CD4-positive, alpha-beta memory T cell (primary cell): ENCODE measurements at regions not wholly inside any gene's neighbourhood (a gene's known extent, or its start where the extent isn't known, plus 50 kb on each side); places are given as distances from the start of the nearest gene placed in this dataset.

Experiments used
- CTCF ChIA-PET: fragments of 350-600 bp; sonication (Branson Sonifier 250); formaldehyde crosslinking; loops from one replicate; lab custom pipeline; 2021; ENCODE audit warnings: inconsistent platforms; ENCODE audit not compliant: partially characterized antibody; lab: Charles Lee
- POLR2A ChIA-PET: fragments of 350-600 bp; sonication (Branson Sonifier 250); formaldehyde crosslinking; loops from one replicate; lab custom pipeline; 2021; ENCODE audit not compliant: partially characterized antibody; lab: Charles Lee
- DNase-seq, 5 donors: peaks; one replicate each; pipeline versions ENCODE4 v3.0.0 to v3.0.0-alpha.2; 2020 to 2022; ENCODE audit warnings: mixed read lengths in 1 of 5
- H3K27ac ChIP-seq: one replicate; pipeline ENCODE4 v1.7.0; 2013; ENCODE audit warnings: low read depth, low read length
- H3K27me3 ChIP-seq: 2 replicates; pipeline ENCODE4 v1.7.0; 2013; ENCODE audit warnings: mild to moderate bottlenecking, low read length, moderate library complexity; ENCODE audit not compliant: insufficient read depth
- H3K36me3 ChIP-seq: 2 replicates; pipeline ENCODE4 v1.7.0; 2013; ENCODE audit warnings: mild to moderate bottlenecking, low read length, moderate library complexity; ENCODE audit not compliant: insufficient read depth
- H3K4me1 ChIP-seq: 2 replicates; pipeline ENCODE4 v1.7.0; 2013; ENCODE audit warnings: mild to moderate bottlenecking, low read length, moderate library complexity; ENCODE audit not compliant: insufficient read depth
- H3K4me3 ChIP-seq, 2 donors: one replicate each; pipeline ENCODE4 v1.7.0; 2013; ENCODE audit warnings: low read length in 2 of 2, mild to moderate bottlenecking in 1 of 2
- H3K9me3 ChIP-seq, 2 donors: one replicate each; pipeline ENCODE4 v1.7.0; 2013; ENCODE audit warnings: low read length in 2 of 2, control low read depth in 1 of 2; ENCODE audit not compliant: control insufficient read depth in 1 of 2
- H3K27ac Mint-ChIP-seq, 7 donors: one replicate each; pipeline ENCODE4 v1.8.0; 2020 to 2021; ENCODE audit warnings: mixed read lengths in 7 of 7, mild to moderate bottlenecking in 6 of 7, inconsistent platforms in 3 of 7, moderate library complexity in 3 of 7
- H3K27me3 Mint-ChIP-seq, 2 donors: one replicate each; pipeline ENCODE4 v1.8.0; 2020 to 2021; ENCODE audit warnings: mixed read lengths in 2 of 2
- H3K36me3 Mint-ChIP-seq, 2 donors: one replicate each; pipeline ENCODE4 v1.8.0; 2020 to 2021; ENCODE audit warnings: mixed read lengths in 2 of 2, inconsistent platforms in 1 of 2, mild to moderate bottlenecking in 1 of 2
- H3K4me1 Mint-ChIP-seq, 4 donors: one replicate each; pipeline ENCODE4 v1.8.0; 2020 to 2021; ENCODE audit warnings: mixed read lengths in 4 of 4, mild to moderate bottlenecking in 1 of 4
- H3K4me3 Mint-ChIP-seq, 8 donors: one replicate each; pipeline ENCODE4 v1.8.0; 2020 to 2021; ENCODE audit warnings: mixed read lengths in 8 of 8, mild to moderate bottlenecking in 7 of 8, moderate library complexity in 6 of 8, inconsistent platforms in 3 of 8
- H3K9me3 Mint-ChIP-seq, 8 donors: one replicate each; pipeline ENCODE4 v1.8.0; 2020 to 2021; ENCODE audit warnings: mixed read lengths in 8 of 8, mild to moderate bottlenecking in 5 of 8, inconsistent platforms in 3 of 8, moderate library complexity in 1 of 8
- intact Hi-C: fragments of 100-400 bp; cut with micrococcal nuclease; formaldehyde crosslinking; loops from one replicate; pipeline ENCODE4 v1.15.1; 2023

DNA sequence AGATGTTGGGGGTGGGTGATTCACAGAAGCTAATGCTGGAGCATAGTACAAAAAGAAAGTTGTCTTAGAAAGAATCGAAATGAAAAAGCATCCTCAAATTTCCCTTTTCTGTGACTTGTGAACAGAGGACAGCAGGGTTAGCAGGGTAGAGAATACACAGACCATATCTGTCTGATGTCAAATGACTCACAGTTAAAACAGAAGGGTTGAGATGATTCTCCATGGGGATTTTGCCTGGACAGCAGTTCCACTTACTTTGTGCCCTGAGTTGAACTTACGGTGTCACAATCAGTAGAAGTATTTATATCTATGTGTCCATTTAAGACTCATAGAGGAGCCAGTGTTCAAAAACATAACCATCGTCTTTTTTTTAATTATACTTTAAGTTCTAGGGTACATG is 801.6 kb downstream of the KCTD16 start:
- ChIA-PET POLR2A (no interaction called here), CTCF (no interaction called here)
- H3K4me3 ChIP-seq, result no peak overlapping the region
- no peaks in the 10 kb centered on the region for H3K4me1 ChIP-seq
- intact Hi-C loops, result no loop called here
- H3K36me3 Mint-ChIP-seq, result no peaks in the 10 kb centered on the region
- no peak overlapping the region for H3K27ac Mint-ChIP-seq
- no peak for DNase-seq
- no peaks in the 10 kb centered on the region for H3K9me3 ChIP-seq
- H3K27me3 Mint-ChIP-seq, result no peaks in the 10 kb centered on the region
- no peak overlapping the region for H3K4me3 Mint-ChIP-seq
- no peaks in the 10 kb centered on the region for H3K27me3 ChIP-seq
- H3K4me1 Mint-ChIP-seq, result no peaks in the 10 kb centered on the region
- no peak overlapping the region for H3K27ac ChIP-seq
- H3K9me3 Mint-ChIP-seq, result peaks cover 5 to 26% (median 6%) of the 10 kb centered on the region in 8 donors
- no peaks in the 10 kb centered on the region for H3K36me3 ChIP-seq

- H3K27ac Mint-ChIP-seq, result no peak overlapping the region
- no peak overlapping the region for H3K4me3 Mint-ChIP-seq
Observed at GRCh38 chr5:144971108-144971850, 800.6 kb downstream of the KCTD16 start.

GRCh38 chr5:144960296-144960695 is 789.6 kb downstream of the KCTD16 start:
- Mint-ChIP-seq H3K27me3 (no peaks in the 10 kb centered on the region), H3K9me3 (peaks cover 0 to 9% (median under 1%) of the 10 kb centered on the region in 8 donors), H3K36me3 (no peaks in the 10 kb centered on the region), H3K27ac (no peak overlapping the region), H3K4me3 (no peak overlapping the region), H3K4me1 (no peaks in the 10 kb centered on the region)
- intact Hi-C loops, result no loop called here
- H3K4me1 ChIP-seq, result no peaks in the 10 kb centered on the region
- POLR2A ChIA-PET, result no interaction called here
- no peak for DNase-seq
- H3K9me3 ChIP-seq, result no peaks in the 10 kb centered on the region
- CTCF ChIA-PET, result no interaction called here
- no peak overlapping the region for H3K4me3 ChIP-seq
- H3K27me3 ChIP-seq, result no peaks in the 10 kb centered on the region
- H3K27ac ChIP-seq, result no peak overlapping the region
- H3K36me3 ChIP-seq, result no peaks in the 10 kb centered on the region

More at GRCh38 chr5:144971108-144971850, 800.6 kb downstream of the KCTD16 start:
- no peak for DNase-seq
- H3K9me3 ChIP-seq, result no peaks in the 10 kb centered on the region
- no peaks in the 10 kb centered on the region for H3K36me3 Mint-ChIP-seq
- intact Hi-C loops, result no loop called here
- H3K36me3 ChIP-seq, result no peaks in the 10 kb centered on the region
- H3K4me1 ChIP-seq, result no peaks in the 10 kb centered on the region
- H3K9me3 Mint-ChIP-seq, result peaks cover 5 to 24% (median 7%) of the 10 kb centered on the region in 8 donors
- ChIA-PET POLR2A (no interaction called here), CTCF (no interaction called here)
- H3K27me3 ChIP-seq, result no peaks in the 10 kb centered on the region
- H3K4me1 Mint-ChIP-seq, result no peaks in the 10 kb centered on the region
- no peak overlapping the region for H3K4me3 ChIP-seq
- no peak overlapping the region for H3K27ac ChIP-seq
- H3K27me3 Mint-ChIP-seq, result no peaks in the 10 kb centered on the region

DNA sequence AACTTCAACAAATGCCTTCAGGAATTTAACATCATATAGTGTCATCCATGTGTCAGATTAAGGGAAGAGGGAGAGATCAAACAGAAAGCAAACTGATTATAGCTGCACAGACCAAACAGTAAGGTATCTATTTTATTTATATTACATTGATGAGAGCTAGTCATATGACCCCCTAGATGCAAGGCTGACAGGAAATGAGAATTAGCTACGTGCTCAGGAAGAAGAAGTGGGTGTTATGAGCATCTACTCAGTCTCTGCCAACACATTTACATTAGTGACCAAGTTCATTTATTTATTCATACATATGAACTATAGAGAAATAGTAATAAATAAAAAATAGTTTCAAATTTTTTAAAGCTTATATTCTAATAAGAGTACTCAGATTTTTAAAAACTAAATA is 787.3 kb downstream of the KCTD16 start:
- Mint-ChIP-seq H3K36me3 (no peaks in the 10 kb centered on the region), H3K4me3 (no peak overlapping the region), H3K4me1 (no peaks in the 10 kb centered on the region), H3K27me3 (no peaks in the 10 kb centered on the region), H3K27ac (no peak overlapping the region), H3K9me3 (peaks cover 0 to 7% (median under 1%) of the 10 kb centered on the region in 8 donors)
- CTCF ChIA-PET, result no interaction called here
- Histone ChIP-seq H3K4me3 (no peak overlapping the region), H3K4me1 (no peaks in the 10 kb centered on the region), H3K36me3 (no peaks in the 10 kb centered on the region), H3K27me3 (no peaks in the 10 kb centered on the region), H3K9me3 (no peaks in the 10 kb centered on the region), H3K27ac (no peak overlapping the region)
- intact Hi-C loops, result no loop called here
- DNase-seq, result no peak
- POLR2A ChIA-PET, result no interaction called here

DNA sequence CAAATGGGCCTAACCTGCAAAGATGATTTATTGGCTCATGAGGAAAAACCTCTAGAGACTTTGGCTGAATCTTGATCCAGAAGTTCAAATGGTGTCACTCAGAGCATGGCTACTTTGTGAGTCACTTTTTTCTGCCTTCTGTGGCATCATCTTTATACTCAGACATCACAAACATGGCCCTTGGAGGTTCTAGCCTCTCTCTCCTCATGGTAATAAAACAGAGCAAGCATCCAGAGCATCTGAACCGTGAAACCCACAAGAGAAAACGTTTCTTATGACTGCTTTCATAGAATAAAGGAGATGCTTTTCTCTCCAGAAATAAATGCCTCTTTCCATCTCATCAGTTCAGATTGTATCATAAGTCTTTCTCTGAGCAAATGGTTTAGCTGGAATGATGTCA is 780.3 kb downstream of the KCTD16 start:
- no peaks in the 10 kb centered on the region for H3K4me1 ChIP-seq
- H3K9me3 Mint-ChIP-seq, result peaks cover 0 to 8% (median 3%) of the 10 kb centered on the region in 8 donors
- H3K9me3 ChIP-seq, result no peaks in the 10 kb centered on the region
- CTCF ChIA-PET, result no interaction called here
- H3K27ac ChIP-seq, result no peak overlapping the region
- H3K36me3 ChIP-seq, result no peaks in the 10 kb centered on the region
- intact Hi-C loops, result no loop called here
- no peaks in the 10 kb centered on the region for H3K27me3 Mint-ChIP-seq
- no peaks in the 10 kb centered on the region for H3K4me1 Mint-ChIP-seq
- no peak overlapping the region for H3K27ac Mint-ChIP-seq
- POLR2A ChIA-PET, result no interaction called here
- H3K4me3 Mint-ChIP-seq, result no peak overlapping the region
- H3K36me3 Mint-ChIP-seq, result no peaks in the 10 kb centered on the region
- no peak overlapping the region for H3K4me3 ChIP-seq
- no peak for DNase-seq
- no peaks in the 10 kb centered on the region for H3K27me3 ChIP-seq

DNA sequence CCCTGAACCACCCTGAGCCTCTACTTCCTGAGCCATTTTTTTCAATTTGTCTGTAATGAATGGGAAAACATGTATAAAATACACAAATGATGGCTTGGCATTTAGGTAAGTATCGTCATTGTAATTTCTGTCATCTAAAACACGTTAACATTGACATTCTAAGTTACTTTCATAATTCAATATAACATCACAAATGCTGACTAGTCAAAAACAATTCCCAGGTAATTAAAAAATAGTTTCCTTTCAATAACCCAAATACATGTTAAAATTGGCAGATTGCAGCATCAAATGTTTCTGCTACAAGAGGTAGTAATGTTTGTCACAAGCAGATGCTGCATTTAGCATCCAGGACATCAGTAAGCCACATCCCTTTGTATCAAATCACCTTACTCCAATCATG is 776.4 kb downstream of the KCTD16 start:
- DNase-seq, result no peak
- H3K4me3 Mint-ChIP-seq, result no peak overlapping the region
- H3K36me3 Mint-ChIP-seq, result no peaks in the 10 kb centered on the region
- no peaks in the 10 kb centered on the region for H3K27me3 ChIP-seq
- H3K27ac ChIP-seq, result no peak overlapping the region
- CTCF ChIA-PET, result no interaction called here
- no peaks in the 10 kb centered on the region for H3K27me3 Mint-ChIP-seq
- POLR2A ChIA-PET, result no interaction called here
- no peaks in the 10 kb centered on the region for H3K36me3 ChIP-seq
- H3K9me3 ChIP-seq, result no peaks in the 10 kb centered on the region
- peaks cover 0 to 14% (median 3%) of the 10 kb centered on the region in 8 donors for H3K9me3 Mint-ChIP-seq
- H3K4me3 ChIP-seq, result no peak overlapping the region
- H3K27ac Mint-ChIP-seq, result no peak overlapping the region
- H3K4me1 Mint-ChIP-seq, result no peaks in the 10 kb centered on the region
- intact Hi-C loops, result no loop called here
- H3K4me1 ChIP-seq, result no peaks in the 10 kb centered on the region

GRCh38 chr5:144945503-144945902 is 774.8 kb downstream of the KCTD16 start:
- intact Hi-C loops, result no loop called here
- POLR2A ChIA-PET, result no interaction called here
- no peaks in the 10 kb centered on the region for H3K27me3 ChIP-seq
- H3K27ac ChIP-seq, result no peak overlapping the region
- H3K27me3 Mint-ChIP-seq, result no peaks in the 10 kb centered on the region
- H3K27ac Mint-ChIP-seq, result no peak overlapping the region
- H3K4me3 Mint-ChIP-seq, result no peak overlapping the region
- peaks cover 0 to 10% (median 3%) of the 10 kb centered on the region in 8 donors for H3K9me3 Mint-ChIP-seq
- no peaks in the 10 kb centered on the region for H3K9me3 ChIP-seq
- no peak for DNase-seq
- H3K4me3 ChIP-seq, result no peak overlapping the region
- H3K36me3 ChIP-seq, result no peaks in the 10 kb centered on the region
- CTCF ChIA-PET, result no interaction called here
- H3K4me1 ChIP-seq, result no peaks in the 10 kb centered on the region
- H3K4me1 Mint-ChIP-seq, result no peaks in the 10 kb centered on the region
- H3K36me3 Mint-ChIP-seq, result no peaks in the 10 kb centered on the region
